GM12872 (cell line): ENCODE measurements at regions not wholly inside any gene's neighbourhood (a gene's known extent, or its start where the extent isn't known, plus 50 kb on each side); places are given as distances from the start of the nearest gene placed in this dataset.

Source experiments
- CTCF ChIP-seq: IDR thresholded peaks from 3 replicates; pipeline ENCODE4 v1.5.1; 2011; ENCODE audit warnings: low read depth, mild to moderate bottlenecking, low read length, moderate library complexity; ENCODE audit not compliant: insufficient read depth

- no peak for TF ChIP-seq CTCF
Measured at GRCh38 chr6:137933696-137934095, 66.6 kb downstream of the TNFAIP3 start.

- TF ChIP-seq CTCF, result no peak
Measured at GRCh38 chr6:137936798-137937197, 69.7 kb downstream of the TNFAIP3 start.

- TF ChIP-seq CTCF, result no peak
Measured at GRCh38 chr6:137937834-137938233, 70.8 kb downstream of the TNFAIP3 start.

GRCh38 chr6:137938770-137939379 is 71.8 kb downstream of the TNFAIP3 start:
- TF ChIP-seq CTCF, result no peak

GRCh38 chr6:137941995-137942394 is 74.9 kb downstream of the TNFAIP3 start:
- TF ChIP-seq CTCF, result no peak

- TF ChIP-seq CTCF, result no peak
Measured at GRCh38 chr6:137942736-137943135, 75.7 kb downstream of the TNFAIP3 start.

- TF ChIP-seq CTCF, result peak; percentile 81
Measured at GRCh38 chr6:137944793-137945498, 77.9 kb downstream of the TNFAIP3 start.
